HG03378 (cell line): ENCODE measurements at regions not wholly inside any gene's neighbourhood (a gene's known extent, or its start where the extent isn't known, plus 50 kb on each side); places are given as distances from the start of the nearest gene placed in this dataset.
"Not testable (repeated sequence)": the region's sequence is repeated elsewhere in the genome, so short reads cannot be mapped to it uniquely, and the experiment has no call there.

Experiments used
- ATAC-seq: cut with Tn5 transposase; IDR thresholded peaks from one replicate; pipeline ENCODE4 v1.9.1; 2021; ENCODE audit warnings: mild to moderate bottlenecking, moderate library complexity; ENCODE audit not compliant: unreplicated experiment

DNA sequence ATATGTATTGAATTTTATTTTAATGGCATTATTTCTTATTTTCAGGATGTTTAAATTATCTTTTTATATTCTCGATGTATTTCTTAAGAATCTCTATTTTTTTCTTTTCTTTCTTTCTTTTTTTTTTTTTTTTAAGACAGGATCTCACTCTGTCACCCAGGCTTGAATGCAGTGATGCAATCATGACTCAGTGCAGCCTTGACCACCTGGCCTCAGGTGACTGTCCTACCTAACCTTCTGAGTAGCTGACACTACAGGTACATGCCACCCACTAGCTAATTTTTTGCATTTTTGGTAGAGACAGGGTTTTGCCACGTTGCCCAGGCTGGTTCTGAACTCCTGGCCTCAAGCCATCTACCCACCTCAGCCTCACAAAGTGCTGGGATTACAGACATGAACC, 143.8 kb upstream of the LAMA2 start:
- ATAC-seq: no peak

DNA sequence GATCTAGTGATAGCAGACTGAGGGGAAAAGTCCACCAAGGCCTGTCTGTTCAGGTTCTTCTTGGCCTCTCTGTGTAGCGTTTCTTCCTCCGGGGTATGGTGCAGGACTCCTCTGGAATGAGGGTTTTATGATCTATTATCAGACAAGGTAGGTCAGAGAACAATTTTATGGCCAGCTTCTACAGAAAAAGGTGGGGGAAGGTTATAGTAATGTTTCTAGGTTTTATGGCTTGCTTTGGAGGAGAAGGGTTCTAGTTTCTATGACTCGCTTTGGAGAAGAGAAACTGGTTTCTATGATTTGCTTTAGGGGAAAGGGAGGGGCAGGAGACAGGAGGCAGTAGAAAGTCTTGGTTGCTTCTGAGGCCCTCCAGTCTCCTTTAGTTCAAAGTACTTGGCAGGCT, 144.8 kb upstream of the LAMA2 start:
- ATAC-seq: peak; percentile 63

DNA sequence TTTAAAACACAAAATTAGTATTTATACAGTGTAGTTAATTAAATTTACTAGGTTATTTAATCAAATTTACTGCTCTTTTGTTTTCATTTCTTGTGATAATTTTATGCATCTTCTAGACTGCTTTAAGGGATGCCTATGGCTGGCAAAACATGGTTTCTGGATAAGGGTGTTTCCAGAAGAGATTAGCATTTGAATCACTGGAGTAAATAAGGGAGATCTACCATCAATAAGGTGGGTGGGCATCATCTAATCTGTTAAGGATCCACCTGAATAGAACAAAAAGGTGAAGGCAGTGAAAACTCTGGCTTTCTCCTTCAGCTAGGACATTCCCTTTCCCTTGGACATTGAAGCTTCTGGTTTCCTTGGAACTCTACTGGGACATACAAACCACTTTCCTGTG, 146.2 kb upstream of the LAMA2 start:
- no peak for ATAC-seq

DNA sequence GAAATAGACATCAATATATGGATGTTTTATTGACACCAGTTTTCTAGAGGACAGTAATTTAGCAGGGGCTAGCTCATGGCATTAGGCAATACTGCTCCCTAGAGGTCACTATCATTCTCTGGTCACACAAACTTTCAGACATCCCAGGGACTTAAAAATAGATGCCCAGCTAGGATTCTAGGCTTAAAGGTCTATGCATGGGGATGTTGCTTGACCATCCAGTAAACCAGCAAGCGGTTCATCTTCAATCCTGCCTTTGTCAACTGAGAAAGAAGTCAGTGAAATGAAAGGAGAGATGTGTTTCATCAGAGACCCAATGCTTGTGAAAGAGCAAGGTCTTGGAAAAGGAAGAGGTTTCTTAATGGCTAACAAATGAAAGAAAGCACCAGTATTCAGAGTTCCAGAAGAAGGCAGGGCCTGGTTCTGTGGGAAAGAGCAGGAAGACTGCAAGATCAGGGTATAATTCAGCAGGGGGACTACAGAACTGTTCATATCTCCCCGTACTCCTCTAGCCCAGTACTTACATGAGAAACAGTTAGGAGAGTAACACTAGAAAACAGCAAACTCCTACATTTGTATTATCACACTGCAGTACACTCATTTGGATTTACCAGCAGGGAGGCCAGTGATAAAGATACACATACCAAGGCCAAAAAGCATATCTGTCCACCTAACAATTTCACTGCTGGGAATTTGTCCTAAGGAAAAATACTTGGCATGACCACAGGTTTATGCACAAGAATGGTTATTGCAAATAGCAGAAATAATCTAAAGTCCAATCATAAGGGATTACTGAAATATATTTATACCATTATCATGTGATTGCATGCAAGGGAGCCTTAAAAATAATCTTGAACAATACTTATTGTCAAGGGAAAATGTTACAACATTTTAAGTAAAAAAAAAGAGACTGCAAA, 151.4 kb upstream of the LAMA2 start:
- peak; percentile 67 for ATAC-seq

DNA sequence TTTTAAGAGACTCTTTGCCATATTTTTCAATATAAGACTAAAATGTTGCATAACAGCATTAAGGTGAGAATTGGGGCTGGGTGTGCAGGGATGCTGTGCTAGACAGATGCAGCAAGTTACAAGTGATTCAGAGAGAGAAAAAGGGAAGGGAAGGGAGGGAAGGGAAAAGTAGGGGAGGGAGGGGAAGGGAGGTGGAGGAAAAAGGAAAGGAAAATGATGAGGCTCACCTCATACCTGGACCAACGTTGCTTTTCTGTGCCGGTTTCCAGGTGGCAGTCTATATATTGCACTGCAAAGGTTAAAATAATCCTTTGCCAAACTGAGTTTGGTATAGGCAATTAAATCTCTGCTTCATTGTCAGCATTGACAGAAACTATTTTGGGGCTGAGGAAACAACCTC, 155.4 kb upstream of the LAMA2 start:
- no peak for ATAC-seq

DNA sequence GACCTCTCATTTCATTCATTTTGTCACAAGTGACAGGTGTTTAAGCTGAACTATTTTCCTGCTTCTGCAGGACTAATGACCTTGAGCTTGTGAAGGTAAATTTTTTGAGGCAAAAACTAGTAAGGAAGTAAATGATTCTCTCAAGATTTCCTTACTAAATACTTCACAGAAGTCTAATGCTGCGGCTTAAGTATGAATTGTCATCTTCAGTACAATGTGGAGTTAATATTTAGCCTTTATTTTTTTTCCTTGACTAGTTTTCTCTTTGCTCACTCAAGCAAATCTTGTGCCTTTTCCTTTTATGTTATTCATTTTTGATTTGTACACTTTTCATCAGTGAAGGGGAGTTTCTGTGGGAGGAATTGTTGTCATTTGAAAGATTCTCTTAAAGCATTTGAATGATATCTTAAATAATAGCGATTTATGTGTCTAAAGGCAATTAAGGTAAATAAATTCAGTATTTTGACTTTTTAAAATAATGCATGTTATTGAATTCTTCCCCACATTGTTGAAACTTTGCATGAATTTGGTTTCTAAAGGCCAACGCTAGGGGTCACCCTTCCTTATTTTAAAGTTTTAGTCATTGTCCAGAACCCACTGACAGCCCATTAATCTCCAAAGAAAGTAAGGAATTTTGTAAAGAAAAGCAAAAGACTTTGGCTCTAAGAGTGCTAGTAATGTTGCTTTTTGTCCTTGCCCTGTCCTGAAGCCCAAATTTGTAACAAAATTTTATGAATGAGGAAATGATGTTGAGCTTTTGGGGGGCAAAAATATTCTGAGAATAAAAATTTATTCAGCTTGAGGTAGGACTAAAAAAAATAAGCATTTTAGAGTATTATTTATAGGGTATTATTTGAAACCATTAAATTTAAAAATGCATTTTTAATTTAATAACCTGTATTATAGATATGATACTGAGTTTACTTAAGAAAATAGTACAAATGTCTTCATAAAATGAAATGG, 157.4 kb upstream of the LAMA2 start:
- ATAC-seq: no peak

DNA sequence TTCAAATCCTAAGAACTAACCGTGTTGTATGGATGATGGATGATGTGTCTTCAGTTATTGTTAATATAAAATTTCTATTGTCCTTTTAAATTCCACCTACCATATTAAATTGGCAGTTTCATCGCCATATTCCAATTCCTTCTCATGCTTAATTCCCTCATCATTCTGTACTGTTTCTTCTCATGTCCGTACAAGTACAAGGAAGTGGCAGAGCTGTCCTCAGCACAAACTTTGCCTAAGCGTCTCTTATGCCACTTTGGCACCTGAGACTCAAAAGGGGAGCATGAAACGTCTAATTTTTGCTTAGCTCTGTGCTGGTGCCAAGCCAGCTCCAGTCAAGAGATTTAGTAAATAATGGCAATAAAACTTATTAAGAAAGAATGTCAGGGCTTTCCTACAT, 158.2 kb upstream of the LAMA2 start:
- ATAC-seq: no peak

DNA sequence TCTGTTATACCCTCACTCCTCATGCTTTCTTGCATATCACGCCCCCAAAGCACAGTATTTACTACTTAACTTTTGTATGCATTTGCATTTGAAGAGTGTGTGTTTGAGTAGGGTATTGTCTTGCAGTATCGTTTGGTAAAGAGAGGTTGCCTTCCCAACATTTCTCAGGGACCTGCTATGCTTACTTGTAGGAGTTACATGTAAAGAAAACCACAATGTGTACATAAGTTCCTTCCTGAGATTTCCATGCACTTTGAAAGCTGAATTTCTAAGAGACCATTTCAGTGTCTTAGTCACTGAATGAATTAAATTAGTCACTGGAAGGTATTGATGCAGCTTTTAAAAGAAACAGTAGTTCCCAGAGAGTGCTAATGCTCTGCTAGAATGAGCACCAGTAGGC, 159.3 kb upstream of the LAMA2 start:
- no peak for ATAC-seq

DNA sequence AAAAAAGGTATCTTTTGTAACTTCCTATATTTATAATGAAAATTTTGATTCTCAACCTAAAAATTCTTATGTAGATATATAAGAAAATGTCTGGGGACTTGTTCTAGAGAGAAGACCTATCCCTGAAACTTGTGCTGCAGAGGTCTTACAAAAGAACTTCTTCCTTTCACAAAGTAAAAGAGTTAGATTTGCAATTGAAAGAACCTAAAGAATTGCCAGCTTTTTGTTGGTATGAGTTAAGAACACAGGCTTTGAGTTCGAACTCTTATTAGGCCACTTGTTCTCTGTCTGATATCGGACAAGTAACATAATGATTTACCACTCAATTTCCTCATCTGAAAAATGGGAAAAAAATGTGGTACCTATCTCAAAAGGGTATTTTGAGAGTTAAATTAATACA, 162.0 kb upstream of the LAMA2 start:
- ATAC-seq: no peak

DNA sequence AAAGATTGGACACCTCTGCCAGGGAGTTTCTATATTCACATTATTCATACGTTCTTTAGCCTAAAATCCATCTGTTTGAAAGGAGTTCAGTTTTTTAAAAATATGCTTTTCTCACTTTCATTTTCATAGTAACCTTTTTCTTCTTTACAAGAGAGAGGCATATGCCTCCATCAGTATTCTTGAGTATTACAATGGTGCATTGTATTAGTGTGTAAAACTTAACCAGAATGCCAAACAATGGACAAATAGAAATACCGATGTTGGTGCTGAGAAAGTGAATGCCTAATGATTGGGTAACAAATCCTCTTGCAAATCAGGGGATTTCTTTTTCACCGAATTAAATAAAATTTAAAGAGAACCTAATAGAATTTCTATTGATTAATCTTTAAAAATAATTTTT, 163.2 kb upstream of the LAMA2 start:
- no peak for ATAC-seq

DNA sequence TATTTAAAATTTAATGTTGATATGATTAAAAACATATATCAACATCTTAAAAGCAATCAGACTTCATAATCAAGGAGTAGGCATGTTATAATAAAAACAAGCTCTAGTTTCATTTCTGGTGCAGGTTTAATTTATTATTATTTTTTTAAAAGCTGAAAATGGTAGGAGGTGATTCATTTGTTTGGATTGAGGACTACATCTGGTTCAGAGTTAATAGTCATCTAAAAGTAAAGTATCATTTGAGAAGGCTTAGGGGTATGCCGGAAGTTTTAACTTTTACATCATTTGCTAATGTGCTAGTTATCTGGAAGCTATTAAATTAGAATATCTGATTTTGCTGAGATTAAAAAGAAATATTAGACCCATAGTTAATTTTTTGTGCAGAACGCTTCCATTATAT, 169.5 kb upstream of the LAMA2 start:
- ATAC-seq: no peak

DNA sequence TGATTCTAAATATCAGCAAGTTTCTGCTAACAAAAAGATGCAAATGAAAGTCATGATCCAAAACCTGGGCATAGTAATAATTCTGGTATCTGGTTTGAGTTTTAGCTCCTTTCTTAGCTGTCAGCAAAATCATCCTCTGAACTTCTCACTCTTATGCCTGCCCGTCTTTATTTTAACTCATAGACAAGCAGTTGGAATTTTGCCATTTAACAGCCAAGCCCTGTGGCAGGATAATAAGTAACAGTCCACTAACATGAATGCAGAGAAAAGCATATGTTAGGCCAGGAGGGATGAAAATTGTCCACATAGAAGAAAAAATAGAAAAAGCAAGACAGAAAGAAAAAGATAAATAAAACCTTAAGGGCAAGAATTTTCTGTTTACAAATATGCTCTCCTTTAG, 170.0 kb upstream of the LAMA2 start:
- no peak for ATAC-seq

DNA sequence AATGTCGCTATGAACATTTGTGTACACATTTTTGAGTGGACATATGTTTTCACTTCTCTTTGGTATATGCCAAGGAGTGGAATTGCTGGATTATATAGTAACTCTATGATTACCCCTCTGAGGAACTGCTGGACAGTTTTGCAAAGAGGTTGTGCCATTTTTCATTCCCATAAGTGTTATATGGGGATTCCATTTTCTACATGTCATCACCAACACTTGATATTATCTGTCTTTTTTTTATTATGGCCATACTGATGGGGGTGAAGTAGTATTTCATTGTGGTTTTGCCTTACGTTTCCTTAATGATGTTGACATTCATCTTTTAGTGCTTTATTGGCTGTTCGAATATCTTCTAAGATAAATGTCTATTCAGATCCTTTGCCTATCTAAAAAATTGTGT, 171.8 kb upstream of the LAMA2 start:
- ATAC-seq: no peak

DNA sequence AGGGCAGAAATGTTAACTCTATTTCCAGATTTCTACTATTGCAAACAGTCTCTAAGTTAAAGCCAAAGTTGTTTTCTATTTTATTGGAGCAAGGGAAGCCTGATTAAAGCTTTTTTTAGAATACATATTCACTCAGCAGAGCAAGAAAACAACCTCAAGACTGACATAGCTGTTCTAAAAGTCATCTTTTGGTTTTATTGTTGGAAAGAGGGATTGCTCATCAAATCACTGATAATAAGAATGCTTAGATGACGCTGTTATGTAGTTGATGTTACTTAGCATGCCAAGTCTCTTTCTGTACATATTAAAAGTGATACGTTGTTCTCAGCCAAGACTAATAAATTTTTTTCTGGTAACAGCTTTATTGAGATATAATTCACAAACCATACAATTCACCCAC, 172.6 kb upstream of the LAMA2 start:
- ATAC-seq: no peak

DNA sequence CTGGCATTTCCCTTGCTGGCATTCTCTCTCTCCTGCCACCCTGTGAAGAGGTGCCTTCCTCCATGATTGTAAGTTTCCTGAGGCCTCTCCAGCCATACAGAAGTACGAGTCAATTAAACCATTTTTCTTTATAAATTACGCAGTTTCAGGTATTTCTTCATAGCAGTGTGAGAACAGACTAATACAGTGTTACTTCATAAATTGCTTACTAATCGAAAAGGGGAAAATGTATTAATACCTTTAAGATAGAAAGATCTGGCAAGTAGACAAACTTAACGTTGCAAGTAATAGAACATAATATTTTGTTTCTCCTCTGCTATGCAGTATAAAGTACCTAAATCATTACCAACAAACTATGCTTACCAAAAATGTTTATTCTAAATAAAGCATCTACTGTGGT, 178.3 kb upstream of the LAMA2 start:
- no peak for ATAC-seq

DNA sequence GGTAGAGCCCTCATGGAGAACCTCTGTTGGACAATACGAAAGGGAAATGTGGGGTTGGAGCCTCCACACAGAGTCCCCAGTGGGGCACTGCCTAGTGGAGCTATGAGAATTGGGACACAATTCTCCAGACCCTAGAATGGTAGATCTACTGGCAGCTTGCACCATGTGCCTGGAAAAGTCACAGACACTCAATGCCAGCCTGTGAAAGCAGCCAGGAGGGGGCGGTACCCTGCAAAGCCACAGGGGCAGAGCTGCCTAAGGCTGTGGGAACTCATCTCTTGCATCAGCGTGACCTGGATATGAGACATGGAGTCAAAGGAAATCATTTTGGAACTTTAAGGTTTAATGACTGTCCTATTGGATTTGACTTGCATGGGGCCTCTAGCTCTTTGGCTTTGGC, 179.1 kb upstream of the LAMA2 start:
- not testable (repeated sequence) for ATAC-seq

DNA sequence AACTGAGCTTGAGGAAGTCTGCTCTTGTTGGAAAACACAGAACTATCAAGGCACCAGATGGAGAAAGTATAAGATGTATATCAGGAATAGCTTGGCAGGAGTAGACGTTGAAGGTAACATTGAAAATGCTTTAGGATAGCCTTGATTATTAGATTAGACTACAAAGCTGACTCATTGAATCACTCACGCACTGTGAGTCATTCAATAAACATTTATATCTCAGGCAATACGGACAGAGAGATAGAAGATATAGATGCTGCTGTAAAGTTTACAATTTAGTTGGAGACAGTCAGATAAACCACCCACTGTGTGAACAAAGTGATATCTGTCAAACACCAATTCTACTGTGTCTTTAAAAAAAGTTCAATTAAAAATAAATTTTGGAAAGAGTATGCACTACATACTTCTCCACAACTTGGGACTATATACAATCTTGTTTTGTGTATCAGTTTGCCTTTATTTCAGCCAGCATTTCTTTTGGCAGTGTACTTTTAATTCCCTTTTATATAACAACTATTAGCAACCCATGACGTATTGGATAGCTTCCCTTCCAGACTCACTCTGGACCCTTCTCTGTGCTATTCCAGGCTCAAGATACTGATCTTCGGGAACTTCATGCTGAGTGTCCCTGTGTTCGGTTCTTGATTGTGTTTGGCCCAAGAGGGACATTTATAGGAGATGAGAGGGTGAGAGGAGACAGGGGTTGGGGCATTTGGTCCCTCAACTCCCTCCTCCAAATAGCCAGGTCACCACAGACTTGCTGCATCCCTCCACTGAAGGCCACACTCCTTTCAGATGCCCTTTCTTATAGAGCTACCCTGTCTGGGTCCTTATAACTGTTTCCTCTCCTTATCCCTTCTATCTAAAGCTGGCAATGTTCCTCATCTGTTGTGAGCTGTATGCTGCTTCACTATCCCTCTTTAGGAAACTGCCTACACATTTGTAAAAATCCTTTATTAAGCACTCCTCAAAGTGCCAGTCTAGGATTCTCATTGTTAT, 176.6 kb upstream of the PTPRK start:
- no peak for ATAC-seq

DNA sequence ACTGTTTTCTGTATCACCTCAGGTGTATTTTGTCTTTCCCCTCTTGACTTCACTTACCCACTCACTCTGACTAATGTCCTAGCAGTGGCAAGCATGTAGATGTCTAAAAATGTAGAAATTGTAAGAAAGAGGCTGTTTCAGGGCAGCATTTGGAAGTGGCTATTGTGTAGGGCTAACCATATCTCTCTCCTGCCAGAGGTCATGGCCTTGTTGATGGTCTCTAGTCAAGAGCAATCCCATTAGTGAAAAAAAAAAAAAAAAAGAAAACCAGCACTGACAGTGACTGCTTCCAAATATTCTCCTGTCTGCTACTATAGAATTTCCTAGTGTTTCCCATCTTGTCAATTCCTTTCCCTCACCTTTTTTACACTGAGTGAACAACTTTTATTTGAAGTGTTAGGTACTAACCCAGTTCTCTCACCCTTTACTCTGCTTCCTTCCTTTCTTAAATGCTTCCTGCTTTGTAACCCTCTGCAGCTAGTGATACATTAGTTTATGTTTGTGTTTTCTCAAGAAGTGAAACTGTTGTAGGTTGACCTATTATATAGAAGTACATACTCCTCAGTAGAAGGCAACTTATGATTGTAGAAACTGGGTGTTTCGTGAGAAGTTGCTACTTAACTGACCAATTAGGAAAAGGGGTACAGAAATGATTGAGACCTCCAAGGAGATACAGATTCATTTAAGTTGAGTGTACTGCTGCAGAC, 174.1 kb upstream of the PTPRK start:
- peak; percentile 98 for ATAC-seq

DNA sequence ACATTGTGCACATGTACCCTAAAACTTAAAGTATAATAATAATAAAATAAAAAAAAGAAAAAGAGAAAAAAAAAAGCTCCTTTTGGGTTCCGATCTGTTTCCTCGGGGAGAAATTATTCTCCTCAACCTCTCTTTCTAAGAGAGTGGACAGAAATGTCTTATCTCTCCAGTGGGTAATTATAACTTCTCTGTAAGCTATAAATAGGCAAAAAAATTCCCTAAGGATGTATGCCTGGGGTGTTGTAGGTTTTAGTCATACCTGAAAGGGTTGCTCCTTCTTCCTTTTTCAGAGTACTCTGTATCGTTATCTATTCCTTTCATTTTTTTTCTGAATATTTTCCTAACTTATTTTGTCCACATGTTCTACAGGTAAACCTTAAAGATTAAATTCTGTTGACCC, 169.7 kb upstream of the PTPRK start:
- no peak for ATAC-seq

DNA sequence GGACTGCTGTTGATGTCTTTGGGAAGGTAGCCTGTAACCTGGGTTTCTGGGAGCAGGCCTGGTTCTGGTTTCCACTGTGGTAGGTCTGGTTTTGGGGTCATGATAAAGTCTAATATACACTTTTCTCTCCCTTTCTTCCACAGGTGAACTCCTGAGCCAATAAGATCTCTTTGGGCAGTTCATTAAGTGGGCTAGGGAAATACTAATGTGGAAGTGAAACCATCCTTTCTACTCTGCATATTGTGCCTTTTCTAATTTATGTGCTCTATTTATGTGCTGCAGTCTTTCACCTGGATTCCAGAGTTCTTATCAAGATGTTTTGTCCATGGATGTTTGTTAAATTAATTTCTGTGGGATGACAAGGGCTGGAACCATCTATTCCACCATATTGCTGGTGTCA, 165.7 kb upstream of the PTPRK start:
- peak; percentile 72 for ATAC-seq
